Activated T-helper 2 cell treated with anti-CD3 and anti-CD28 coated beads, Interferon-gamma antibody, Interleukin-2, Interleukin-4, amounts not matched to agents 10 μg/mL and 5 μg/mL and 100 μg/mL, durations not matched to agents 14 hours and 24 hours and 36 hours (primary cell): ENCODE measurements at regions not wholly inside any gene's neighbourhood (a gene's known extent, or its start where the extent isn't known, plus 50 kb on each side); places are given as distances from the start of the nearest gene placed in this dataset.

ENCODE experiments used
- DNase-seq: peaks from one replicate; pipeline ENCODE4 v3.0.0; 2021; ENCODE audit warnings: low spot score
- H3K27ac Mint-ChIP-seq: one replicate; pipeline ENCODE4 v1.8.0; 2021; ENCODE audit warnings: mixed read lengths
- H3K27me3 Mint-ChIP-seq: one replicate; pipeline ENCODE4 v1.8.0; 2021; ENCODE audit warnings: low read depth, mixed read lengths
- H3K36me3 Mint-ChIP-seq: one replicate; pipeline ENCODE4 v1.8.0; 2021; ENCODE audit warnings: low read depth, mixed read lengths
- H3K4me1 Mint-ChIP-seq: one replicate; pipeline ENCODE4 v1.8.0; 2021; ENCODE audit warnings: low read depth, mixed read lengths
- H3K4me3 Mint-ChIP-seq: one replicate; pipeline ENCODE4 v1.8.0; 2021; ENCODE audit warnings: low read depth, mild to moderate bottlenecking, moderate library complexity, mixed read lengths
- H3K9me3 Mint-ChIP-seq: one replicate; pipeline ENCODE4 v1.8.0; 2021; ENCODE audit warnings: mixed read lengths
- intact Hi-C: fragments of 100-400 bp; cut with micrococcal nuclease; formaldehyde crosslinking; loops from one replicate; pipeline ENCODE4 v1.15.1; 2023

- no peak for DNase-seq
- intact Hi-C loops, result no loop called here
- Mint-ChIP-seq H3K4me1 (no peaks in the 10 kb centered on the region), H3K36me3 (no peaks in the 10 kb centered on the region), H3K9me3 (no peaks in the 10 kb centered on the region), H3K27me3 (no peaks in the 10 kb centered on the region), H3K4me3 (no peak overlapping the region), H3K27ac (no peak overlapping the region)
Observed at GRCh38 chr4:8771666-8772065, 100.0 kb downstream of the HMX1 start.

- no peak overlapping the region for H3K4me3 Mint-ChIP-seq
Observed at GRCh38 chr4:8771258-8771590, 100.4 kb downstream of the HMX1 start.

DNA sequence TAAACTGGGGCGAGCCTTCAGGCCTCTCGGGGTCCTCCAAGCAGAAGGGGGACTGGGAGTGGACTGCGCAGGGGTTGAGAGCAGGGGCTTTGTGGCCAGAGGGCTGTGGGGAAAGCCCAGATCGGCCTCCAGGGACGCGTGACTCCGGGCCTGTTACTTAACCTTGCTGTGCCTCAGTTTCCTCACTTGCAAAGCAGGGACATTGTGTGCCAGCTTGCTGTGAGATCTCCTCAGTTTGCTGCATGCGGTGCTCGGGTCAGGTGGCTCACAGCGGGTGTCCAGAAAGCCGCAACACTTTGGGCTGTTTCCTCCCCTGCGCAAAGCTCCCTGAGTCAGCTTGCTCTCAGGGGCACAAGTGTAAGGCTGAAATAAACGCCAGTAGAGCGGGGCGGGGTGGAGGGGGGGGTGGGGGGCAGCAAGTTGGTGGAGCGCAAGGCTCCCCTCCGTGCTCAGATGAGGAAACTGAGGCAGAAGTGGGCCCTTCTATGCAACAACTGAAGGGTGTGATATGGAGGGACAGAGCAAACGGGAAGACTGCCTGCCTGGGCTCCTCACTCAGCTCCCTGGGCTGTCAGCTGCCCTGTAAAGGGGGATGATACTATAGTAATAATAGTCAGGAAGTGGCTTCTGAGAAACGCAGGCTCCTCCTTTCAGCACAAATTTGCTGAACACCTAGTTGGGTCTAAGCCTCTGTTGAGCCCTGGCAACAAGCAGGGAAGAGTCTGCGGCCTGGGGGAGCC is 101.0 kb downstream of the HMX1 start:
- H3K9me3 Mint-ChIP-seq, result no peaks in the 10 kb centered on the region
- H3K4me1 Mint-ChIP-seq, result no peaks in the 10 kb centered on the region
- H3K4me3 Mint-ChIP-seq, result no peak overlapping the region
- no peak overlapping the region for H3K27ac Mint-ChIP-seq
- H3K27me3 Mint-ChIP-seq, result no peaks in the 10 kb centered on the region
- no peaks in the 10 kb centered on the region for H3K36me3 Mint-ChIP-seq
- intact Hi-C loops, result no loop called here
- DNase-seq, result no peak

More at GRCh38 chr4:8771258-8771590, 100.4 kb downstream of the HMX1 start:
- Mint-ChIP-seq H3K27me3 (no peaks in the 10 kb centered on the region), H3K36me3 (no peaks in the 10 kb centered on the region), H3K9me3 (no peaks in the 10 kb centered on the region), H3K27ac (no peak overlapping the region), H3K4me1 (no peaks in the 10 kb centered on the region)
- intact Hi-C loops, result no loop called here
- no peak for DNase-seq

- H3K4me1 Mint-ChIP-seq, result no peaks in the 10 kb centered on the region
- no peak overlapping the region for H3K4me3 Mint-ChIP-seq
- DNase-seq, result no peak
- H3K9me3 Mint-ChIP-seq, result no peaks in the 10 kb centered on the region
- intact Hi-C loops, result no loop called here
- no peak overlapping the region for H3K27ac Mint-ChIP-seq
- H3K36me3 Mint-ChIP-seq, result no peaks in the 10 kb centered on the region
- no peaks in the 10 kb centered on the region for H3K27me3 Mint-ChIP-seq
Observed at GRCh38 chr4:8769645-8770517, 101.8 kb downstream of the HMX1 start.

DNA sequence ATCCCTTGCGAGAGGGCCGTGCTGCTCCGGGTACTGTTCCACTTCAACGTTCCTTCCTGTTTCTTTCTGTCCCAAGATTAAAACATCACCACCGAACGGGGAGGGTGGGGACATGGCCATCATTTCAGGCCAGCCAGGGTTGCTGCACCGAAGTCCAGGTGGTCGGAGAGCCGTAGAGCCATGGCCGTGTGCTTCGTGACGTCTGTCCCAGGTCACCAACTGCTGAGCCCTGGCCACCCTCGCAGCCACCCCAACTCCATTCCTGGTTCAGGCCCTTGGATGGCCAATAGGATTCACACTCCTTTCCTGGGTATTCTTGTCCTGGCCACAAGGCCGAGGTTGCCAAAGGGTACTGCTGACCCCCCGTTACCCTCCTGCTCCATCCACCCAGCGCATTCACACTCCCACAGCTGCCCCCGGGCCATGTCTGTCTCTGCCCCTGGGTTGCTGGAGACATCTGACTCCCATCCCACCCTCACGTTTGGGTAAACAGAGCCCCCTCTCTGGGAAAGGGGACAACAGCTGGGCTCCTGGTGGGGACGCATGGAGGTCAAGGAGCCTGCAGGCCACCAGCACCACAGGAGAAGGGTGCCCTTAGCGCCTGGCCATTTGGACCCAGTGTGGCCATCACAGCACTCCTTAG is 103.2 kb downstream of the HMX1 start:
- Mint-ChIP-seq H3K4me1 (no peaks in the 10 kb centered on the region), H3K27ac (no peak overlapping the region), H3K36me3 (no peaks in the 10 kb centered on the region), H3K27me3 (no peaks in the 10 kb centered on the region), H3K4me3 (no peak overlapping the region), H3K9me3 (no peaks in the 10 kb centered on the region)
- no peak for DNase-seq
- intact Hi-C loops, result no loop called here

- no peak for DNase-seq
- H3K36me3 Mint-ChIP-seq, result no peaks in the 10 kb centered on the region
- no peaks in the 10 kb centered on the region for H3K27me3 Mint-ChIP-seq
- no peaks in the 10 kb centered on the region for H3K9me3 Mint-ChIP-seq
- no peak overlapping the region for H3K4me3 Mint-ChIP-seq
- intact Hi-C loops, result no loop called here
- no peaks in the 10 kb centered on the region for H3K4me1 Mint-ChIP-seq
- H3K27ac Mint-ChIP-seq, result no peak overlapping the region
Observed at GRCh38 chr4:8766610-8767009, 105.0 kb downstream of the HMX1 start.

- H3K9me3 Mint-ChIP-seq, result no peaks in the 10 kb centered on the region
- intact Hi-C loops, result no loop called here
Observed at GRCh38 chr4:8765631-8766590, 105.7 kb downstream of the HMX1 start.

DNA sequence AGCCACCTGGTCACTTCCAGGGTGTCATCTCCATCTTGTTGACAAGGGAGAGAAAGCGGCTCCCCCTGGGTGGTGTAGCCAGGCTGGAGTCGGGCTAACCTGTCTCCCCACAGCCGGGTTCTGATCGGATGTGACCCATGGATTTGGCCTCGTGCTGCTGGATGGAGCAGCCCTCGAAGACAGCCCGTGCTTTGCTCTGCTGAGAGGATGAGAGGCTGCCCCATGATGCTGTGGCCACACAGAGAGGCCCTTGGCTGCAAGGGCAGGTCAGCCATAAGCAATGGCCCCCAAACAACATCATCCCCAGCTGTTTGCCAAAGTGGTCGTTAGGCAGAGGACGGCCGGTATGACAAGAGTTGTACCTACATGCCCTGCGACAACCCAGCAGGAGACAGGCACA is 106.6 kb downstream of the HMX1 start:
- intact Hi-C loops, result no loop called here
- Mint-ChIP-seq H3K27me3 (no peaks in the 10 kb centered on the region), H3K9me3 (no peaks in the 10 kb centered on the region), H3K4me1 (no peaks in the 10 kb centered on the region), H3K4me3 (no peak overlapping the region), H3K27ac (no peak overlapping the region), H3K36me3 (no peaks in the 10 kb centered on the region)
- DNase-seq, result no peak

More at GRCh38 chr4:8765631-8766590, 105.7 kb downstream of the HMX1 start:
- DNase-seq, result no peak
- H3K36me3 Mint-ChIP-seq, result no peaks in the 10 kb centered on the region
- H3K4me1 Mint-ChIP-seq, result no peaks in the 10 kb centered on the region
- H3K4me3 Mint-ChIP-seq, result no peak overlapping the region
- no peak overlapping the region for H3K27ac Mint-ChIP-seq
- H3K27me3 Mint-ChIP-seq, result no peaks in the 10 kb centered on the region

GRCh38 chr4:8763966-8764901 is 107.4 kb downstream of the HMX1 start:
- no peak overlapping the region for H3K4me3 Mint-ChIP-seq
- no peaks in the 10 kb centered on the region for H3K9me3 Mint-ChIP-seq
- no peak overlapping the region for H3K27ac Mint-ChIP-seq
- no peak for DNase-seq
- no peaks in the 10 kb centered on the region for H3K36me3 Mint-ChIP-seq
- no peaks in the 10 kb centered on the region for H3K27me3 Mint-ChIP-seq
- no peaks in the 10 kb centered on the region for H3K4me1 Mint-ChIP-seq
- intact Hi-C loops, result no loop called here

DNA sequence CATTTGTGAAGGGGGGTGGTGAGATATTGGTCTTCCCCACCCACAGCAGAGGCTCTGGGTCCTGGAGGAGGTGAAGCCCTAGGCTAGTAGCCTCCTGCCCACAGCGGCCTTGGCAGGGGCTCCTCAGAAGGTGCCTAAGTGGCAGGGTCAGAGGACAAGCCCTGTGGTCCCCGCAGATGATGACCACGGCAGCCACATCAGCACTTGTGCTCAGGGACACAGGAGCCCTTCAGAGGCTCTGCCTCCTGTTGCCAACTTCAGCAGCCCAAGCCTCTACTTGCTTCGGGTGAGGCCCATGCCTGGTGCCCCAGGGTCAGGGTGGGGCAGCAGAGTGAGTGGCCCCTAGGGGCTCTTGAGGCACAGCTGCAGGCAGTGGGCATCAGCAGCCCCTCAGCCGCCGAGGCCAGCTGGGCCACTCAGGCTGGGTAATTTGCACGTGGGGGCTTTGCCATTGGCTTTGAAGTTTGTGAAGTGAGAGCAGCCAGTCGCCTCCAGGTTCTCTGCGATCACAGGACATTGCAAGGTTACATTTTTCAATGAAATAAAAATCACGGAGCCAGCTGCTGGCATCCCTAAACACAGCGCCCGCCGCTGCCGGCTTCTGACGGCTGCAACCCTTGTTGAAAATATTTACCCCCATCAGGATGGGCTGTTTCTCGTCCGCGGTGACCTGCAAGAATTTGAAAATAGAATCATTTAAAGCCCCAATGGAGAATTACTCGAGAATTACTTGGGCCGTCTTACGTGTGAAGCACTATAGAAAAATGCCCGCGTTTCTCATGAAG is 108.5 kb downstream of the HMX1 start:
- Mint-ChIP-seq H3K36me3 (no peaks in the 10 kb centered on the region), H3K4me1 (no peaks in the 10 kb centered on the region), H3K27ac (no peak overlapping the region), H3K9me3 (no peaks in the 10 kb centered on the region), H3K4me3 (no peak overlapping the region), H3K27me3 (no peaks in the 10 kb centered on the region)
- intact Hi-C loops, result no loop called here
- no peak for DNase-seq

DNA sequence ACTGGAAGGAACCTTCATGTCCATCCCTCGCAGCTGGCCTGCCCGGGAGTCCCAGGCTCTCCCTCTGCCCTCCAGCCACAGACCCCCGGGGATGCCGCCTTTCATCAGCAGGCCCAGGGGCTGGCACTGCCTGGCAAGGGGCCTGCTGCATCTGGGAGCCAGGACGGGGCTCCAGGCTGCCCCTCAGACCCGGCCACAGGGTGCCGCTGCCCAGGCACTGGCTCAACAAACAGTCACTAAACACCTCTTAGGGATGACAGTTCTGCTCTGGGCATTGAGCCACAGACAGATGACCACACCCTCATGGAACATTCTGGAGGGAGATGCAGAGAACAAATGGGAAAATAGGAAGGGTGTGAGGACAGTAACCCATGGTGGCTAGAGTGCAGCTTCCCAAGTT is 109.3 kb downstream of the HMX1 start:
- Mint-ChIP-seq H3K4me1 (no peaks in the 10 kb centered on the region), H3K9me3 (no peaks in the 10 kb centered on the region), H3K4me3 (no peak overlapping the region), H3K27ac (no peak overlapping the region), H3K36me3 (no peaks in the 10 kb centered on the region), H3K27me3 (no peaks in the 10 kb centered on the region)
- no peak for DNase-seq
- intact Hi-C loops, result no loop called here
